GM06990 (cell line): ENCODE measurements at regions not wholly inside any gene's neighbourhood (a gene's known extent, or its start where the extent isn't known, plus 50 kb on each side); places are given as distances from the start of the nearest gene placed in this dataset.

Source experiments
- DNase-seq: peaks from one replicate; pipeline ENCODE4 v3.0.0-alpha.2; 2011; ENCODE audit not compliant: insufficient read length; ENCODE audit errors: extremely low read depth
- H3K27me3 ChIP-seq: replicated peaks from 2 replicates; pipeline ENCODE4 v1.6.0; 2011; ENCODE audit warnings: low read length; ENCODE audit not compliant: control insufficient read depth, insufficient read depth
- H3K36me3 ChIP-seq: 2 replicates; pipeline ENCODE4 v1.5.1; 2011; ENCODE audit warnings: low read length; ENCODE audit not compliant: control insufficient read depth, insufficient read depth
- H3K4me3 ChIP-seq: replicated peaks from 2 replicates; pipeline ENCODE4 v1.5.1; 2011; ENCODE audit warnings: low read depth, mild to moderate bottlenecking, control low read depth, low read length
- CTCF ChIP-seq: IDR thresholded peaks from 2 replicates; pipeline ENCODE4 v1.5.1; 2011; ENCODE audit warnings: low read length, control low read depth, mild to moderate bottlenecking, inconsistent platforms; ENCODE audit not compliant: insufficient read depth, poor library complexity, severe bottlenecking

- no peak for DNase-seq
- no peak overlapping the region for H3K4me3 ChIP-seq
- H3K36me3 ChIP-seq = no peaks in the 10 kb centered on the region
- no peaks in the 10 kb centered on the region for H3K27me3 ChIP-seq
- no peak for TF ChIP-seq CTCF
These were observed 789.8 kb upstream of the SLITRK5 start for GRCh38 chr13:86881390-86881789.

- no peaks in the 10 kb centered on the region for H3K27me3 ChIP-seq
- no peak overlapping the region for H3K4me3 ChIP-seq
These were observed 789.1 kb upstream of the SLITRK5 start for GRCh38 chr13:86882107-86882506.

GRCh38 chr13:86882835-86883234 is 788.3 kb upstream of the SLITRK5 start:
- no peak for DNase-seq
- H3K4me3 ChIP-seq = no peak overlapping the region
- H3K27me3 ChIP-seq = no peaks in the 10 kb centered on the region
- TF ChIP-seq CTCF = no peak
- H3K36me3 ChIP-seq = no peaks in the 10 kb centered on the region

More at GRCh38 chr13:86882107-86882506, 789.1 kb upstream of the SLITRK5 start:
- DNase-seq = no peak
- no peak for TF ChIP-seq CTCF
- H3K36me3 ChIP-seq = no peaks in the 10 kb centered on the region

GRCh38 chr13:86892330-86892729 is 778.8 kb upstream of the SLITRK5 start:
- no peaks in the 10 kb centered on the region for H3K27me3 ChIP-seq
- H3K36me3 ChIP-seq = no peaks in the 10 kb centered on the region
- no peak for DNase-seq
- no peak for TF ChIP-seq CTCF
- H3K4me3 ChIP-seq = no peak overlapping the region

GRCh38 chr13:86900906-86901305 is 770.3 kb upstream of the SLITRK5 start:
- TF ChIP-seq CTCF = no peak
- Histone ChIP-seq H3K4me3 (no peak overlapping the region), H3K36me3 (no peaks in the 10 kb centered on the region), H3K27me3 (no peaks in the 10 kb centered on the region)
- DNase-seq = no peak
